NCI-H2107 (cell line): ENCODE measurements at regions not wholly inside any gene's neighbourhood (a gene's known extent, or its start where the extent isn't known, plus 50 kb on each side); places are given as distances from the start of the nearest gene placed in this dataset.

Source experiments
- DNase-seq: peaks from one replicate; lab custom pipeline; 2025; lab: John Stamatoyannopoulos, UW

DNA sequence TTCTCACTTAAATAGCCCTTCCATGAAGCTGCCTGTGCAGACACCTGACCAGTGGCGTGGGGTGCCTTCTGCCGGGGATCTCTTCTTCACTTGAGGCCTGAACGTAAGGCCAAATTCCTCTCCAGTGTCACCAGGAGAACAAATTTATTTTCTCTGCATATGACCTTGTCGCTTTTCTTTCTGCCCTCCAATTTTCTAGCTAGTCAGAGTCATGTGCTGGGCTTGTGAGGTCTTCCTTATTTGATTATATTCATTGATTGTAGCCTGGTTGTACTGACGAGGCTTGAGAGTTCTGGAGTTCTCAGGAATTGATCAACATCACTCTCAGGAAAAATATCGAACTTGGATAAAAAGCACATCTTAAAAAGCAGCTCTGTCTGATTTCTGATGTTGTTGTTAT lies 255.7 kb downstream of the BUB3 start:
- no peak for DNase-seq

- DNase-seq = no peak
Observed at GRCh38 chr10:123413353-123413752, 252.8 kb upstream of the GPR26 start.

DNA sequence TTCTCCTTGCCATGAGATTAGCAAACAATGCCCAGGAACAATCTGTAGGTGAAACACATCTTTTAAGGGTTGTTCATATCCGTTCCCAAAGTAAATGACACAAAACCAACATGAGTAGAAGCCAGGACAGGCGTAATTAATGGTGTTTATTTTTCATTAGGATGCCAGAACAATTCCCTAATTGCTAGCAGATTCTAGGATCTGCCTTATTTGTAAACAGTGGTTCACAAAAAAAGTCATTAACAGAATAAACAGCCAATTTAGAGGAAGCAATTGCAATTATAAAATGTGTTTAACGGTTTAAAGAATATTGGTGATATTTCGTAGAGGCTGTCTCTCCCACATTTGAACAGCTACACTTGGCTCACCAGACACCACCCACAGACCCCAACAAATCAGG lies 250.6 kb upstream of the GPR26 start:
- DNase-seq = no peak

- DNase-seq = no peak
Observed at GRCh38 chr10:123417414-123417813, 248.7 kb upstream of the GPR26 start.

- no peak for DNase-seq
Observed at GRCh38 chr10:123421461-123421860, 244.7 kb upstream of the GPR26 start.

DNA sequence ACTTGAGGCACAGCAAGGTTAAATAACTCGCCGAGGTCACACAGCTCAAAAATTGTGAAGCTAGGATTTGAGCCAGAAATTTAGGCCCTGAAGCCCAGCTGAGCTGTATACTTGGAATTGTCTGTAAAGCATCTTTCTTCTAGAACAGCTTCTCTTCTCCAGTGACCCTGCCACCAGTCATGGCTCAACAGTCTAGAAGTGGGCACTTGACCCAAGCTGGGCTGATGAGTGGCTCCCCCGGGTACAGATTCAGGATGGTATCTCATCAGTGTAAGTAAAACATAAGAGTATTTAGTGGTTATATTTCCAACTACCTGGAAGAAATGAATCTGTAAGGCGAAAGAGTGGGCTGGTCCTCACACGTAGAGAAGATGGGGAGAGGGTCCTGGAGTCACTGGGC lies 243.9 kb upstream of the GPR26 start:
- no peak for DNase-seq

DNA sequence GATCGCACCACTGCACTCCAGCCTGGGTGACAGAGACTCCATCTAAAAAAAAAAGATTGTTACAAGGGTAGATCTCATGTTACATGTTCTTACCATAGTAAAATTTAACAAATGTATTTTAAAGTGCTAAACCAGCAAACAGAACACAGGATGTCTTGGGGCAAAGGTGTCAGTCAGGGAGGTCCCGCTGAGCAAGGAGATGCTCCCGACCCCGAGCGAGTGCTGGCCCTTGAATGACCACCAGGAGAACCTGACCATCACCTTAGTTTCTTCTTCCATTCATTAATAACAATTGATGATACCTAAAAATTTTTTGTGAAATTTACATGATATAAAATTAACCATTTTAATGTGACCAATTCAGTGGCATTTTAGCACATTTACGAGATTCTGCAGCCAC lies 241.6 kb upstream of the GPR26 start:
- DNase-seq = no peak

GRCh38 chr10:123425680-123426079 lies 240.5 kb upstream of the GPR26 start:
- no peak for DNase-seq

- no peak for DNase-seq
Observed at GRCh38 chr10:123427165-123427786, 238.9 kb upstream of the GPR26 start.

DNA sequence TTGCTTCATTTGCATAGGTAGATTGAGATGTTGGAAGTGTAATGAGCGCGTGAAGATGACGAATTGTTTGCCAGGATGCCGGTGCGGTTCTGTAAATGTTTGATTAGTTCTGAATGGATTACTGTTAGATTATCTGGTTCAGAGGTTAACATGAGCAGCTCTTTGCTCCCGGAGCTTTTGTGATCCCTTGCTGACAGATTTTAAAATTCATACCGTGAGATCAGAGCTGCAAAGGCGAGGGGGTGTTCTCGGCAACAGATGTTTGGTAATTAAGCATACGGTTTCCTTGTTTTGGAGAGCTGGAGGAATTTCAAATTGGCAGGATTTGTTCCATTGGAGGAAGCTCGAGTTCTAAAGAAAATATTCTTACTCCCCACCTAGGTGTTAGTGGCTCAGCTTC lies 237.8 kb upstream of the GPR26 start:
- no peak for DNase-seq

GRCh38 chr10:123429706-123430221 lies 236.4 kb upstream of the GPR26 start:
- no peak for DNase-seq

DNA sequence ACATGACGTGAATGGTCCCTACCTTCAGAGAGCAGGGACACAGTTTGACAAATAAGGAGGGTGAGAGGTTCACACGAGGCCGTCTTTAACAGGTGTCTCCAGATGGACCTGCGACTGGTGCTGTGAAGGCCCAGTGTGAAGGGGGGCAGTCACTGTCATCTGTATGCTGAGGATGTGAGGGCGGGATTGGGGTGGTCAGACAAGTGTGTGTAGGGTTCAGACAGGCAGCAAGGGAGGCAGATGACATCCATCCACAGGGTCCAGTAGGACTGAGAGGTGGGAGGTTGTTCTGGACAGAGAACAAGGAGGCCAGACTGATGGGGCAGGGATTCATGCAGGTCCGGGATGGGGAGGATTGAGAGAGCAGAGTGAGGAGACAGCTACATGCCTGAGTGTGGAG lies 232.6 kb upstream of the GPR26 start:
- DNase-seq = no peak

DNA sequence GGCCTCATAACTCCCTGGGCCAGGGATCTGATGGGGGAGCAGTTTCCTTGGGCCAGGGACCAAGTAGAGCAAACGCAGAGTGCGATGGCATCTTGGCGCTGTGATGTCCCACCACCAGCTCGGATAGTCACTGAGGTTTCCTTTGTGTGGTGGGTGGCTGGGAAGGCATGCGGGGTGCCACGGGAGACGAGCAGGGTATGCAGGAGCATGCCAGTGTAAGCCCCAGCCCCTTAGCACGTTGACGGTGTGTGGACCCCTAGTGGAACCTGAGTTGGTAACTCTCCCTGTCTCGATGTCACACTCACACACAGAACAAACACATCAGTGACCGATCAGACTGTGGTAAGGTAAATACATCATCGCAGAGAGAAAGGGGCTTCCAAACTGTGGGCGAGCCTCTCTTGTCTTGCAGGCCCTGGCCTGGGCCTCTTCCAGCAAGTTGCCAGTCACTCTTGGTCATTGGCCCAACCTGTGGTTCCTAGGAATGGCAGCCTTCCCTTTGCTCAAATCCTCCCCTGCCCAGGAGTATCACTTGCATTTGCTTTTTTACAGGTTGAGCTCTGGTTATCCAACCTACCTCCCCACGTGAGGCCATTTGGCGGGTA lies 231.6 kb upstream of the GPR26 start:
- no peak for DNase-seq

DNA sequence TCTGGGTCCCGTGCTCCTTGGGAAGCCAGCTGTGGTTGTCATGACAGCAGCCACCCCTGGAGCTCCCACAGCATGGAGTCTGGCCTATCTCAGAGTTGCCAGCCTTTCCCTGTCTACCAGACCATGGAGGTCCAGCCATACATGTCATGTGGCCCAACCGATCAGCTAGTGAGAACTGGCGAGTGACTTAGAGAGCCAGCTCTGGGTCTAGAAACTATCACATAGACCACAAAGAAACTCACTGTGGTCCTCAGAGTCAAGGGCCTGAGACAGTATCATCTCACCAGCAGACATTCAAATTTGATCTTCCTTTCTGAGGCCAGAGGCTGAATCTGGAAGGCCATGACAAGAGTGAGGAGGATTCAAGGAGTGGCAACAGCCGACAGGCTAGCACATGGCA lies 223.3 kb upstream of the GPR26 start:
- DNase-seq = no peak

DNA sequence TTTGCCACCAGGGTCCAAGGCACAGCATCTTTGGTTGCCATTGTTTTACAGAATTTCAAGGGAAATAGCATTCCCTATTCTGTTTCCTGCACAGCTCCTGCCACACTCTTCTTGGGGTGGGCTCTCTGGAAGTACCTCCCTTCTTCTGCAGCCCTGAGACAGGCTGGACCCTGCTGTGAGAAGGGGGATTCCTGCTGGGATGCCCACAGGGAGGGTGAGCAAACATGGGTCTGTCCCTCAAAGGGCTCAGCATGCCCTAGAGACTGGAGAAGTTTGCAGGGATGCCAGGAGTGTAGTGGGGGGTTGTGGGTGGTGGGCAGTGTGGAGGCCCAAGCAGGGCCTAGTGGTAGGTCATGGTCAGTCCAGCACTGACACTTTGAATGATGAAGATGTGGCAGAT lies 222.2 kb upstream of the GPR26 start:
- no peak for DNase-seq

GRCh38 chr10:123445261-123445775 lies 220.8 kb upstream of the GPR26 start:
- no peak for DNase-seq

DNA sequence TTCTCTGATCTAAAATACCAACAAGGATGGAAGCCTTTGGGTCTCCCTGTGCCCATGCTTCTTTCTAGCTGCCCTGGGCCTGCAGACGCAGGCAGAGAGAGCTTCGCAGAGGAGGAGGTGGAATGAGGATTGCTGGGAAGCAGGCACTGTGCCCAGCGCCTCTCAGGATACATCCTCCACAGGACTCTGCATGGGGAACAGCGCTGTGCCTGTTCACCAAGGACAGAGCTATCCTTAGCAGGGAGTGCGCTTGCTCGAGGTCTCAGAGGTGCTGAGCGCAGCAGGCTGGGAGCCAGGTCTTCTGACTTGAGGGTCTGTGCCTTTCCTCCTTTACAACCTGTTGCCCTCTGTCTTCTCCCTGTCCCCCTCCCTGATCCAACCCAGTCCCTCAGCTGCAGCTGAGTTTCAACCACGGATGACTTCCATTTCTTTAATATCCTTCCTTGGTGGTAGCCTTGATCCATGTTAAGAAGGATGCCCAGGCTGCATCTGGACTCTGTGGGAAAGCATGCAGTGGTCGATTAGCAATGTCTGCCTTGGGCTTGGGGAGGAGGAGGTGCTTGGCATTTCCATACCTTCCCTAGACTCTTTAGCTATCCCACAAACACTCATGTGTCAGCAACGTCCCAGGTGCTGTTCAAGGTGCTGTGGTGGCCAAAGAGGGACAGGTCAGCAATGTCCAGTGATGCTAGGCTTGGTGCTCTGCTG lies 219.6 kb upstream of the GPR26 start:
- DNase-seq = no peak

GRCh38 chr10:123449234-123449962 lies 216.8 kb upstream of the GPR26 start:
- DNase-seq = no peak

DNA sequence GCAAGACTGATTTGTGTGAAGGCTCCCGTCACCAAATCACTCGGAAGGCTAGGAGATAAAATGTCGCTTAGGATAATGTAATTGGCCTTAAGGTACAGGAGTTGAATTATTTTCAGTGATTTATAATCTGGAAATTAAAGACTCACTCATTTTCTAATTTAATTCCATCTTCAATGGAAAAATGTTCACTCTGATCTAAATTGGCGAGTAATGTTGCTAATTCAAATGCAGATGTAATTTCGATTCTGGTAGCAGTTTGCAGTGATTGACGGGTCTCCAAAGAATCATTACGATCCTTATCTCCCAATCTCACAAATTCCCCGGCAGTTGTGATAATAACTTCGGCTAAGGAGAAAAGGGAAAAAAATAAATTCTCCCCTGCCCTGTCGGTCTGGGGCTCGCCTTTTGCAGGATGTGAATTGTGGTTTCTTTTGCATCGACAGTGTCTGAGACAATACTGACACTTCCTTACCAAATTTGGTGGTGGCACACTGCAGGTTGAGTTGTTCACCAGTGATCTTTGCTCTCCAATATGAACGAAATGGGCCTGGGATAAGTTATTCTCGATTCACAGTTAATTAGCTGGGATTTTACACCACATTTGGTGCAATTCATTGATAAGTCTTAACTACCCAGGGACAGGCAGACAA lies 215.1 kb upstream of the GPR26 start:
- DNase-seq = no peak

DNA sequence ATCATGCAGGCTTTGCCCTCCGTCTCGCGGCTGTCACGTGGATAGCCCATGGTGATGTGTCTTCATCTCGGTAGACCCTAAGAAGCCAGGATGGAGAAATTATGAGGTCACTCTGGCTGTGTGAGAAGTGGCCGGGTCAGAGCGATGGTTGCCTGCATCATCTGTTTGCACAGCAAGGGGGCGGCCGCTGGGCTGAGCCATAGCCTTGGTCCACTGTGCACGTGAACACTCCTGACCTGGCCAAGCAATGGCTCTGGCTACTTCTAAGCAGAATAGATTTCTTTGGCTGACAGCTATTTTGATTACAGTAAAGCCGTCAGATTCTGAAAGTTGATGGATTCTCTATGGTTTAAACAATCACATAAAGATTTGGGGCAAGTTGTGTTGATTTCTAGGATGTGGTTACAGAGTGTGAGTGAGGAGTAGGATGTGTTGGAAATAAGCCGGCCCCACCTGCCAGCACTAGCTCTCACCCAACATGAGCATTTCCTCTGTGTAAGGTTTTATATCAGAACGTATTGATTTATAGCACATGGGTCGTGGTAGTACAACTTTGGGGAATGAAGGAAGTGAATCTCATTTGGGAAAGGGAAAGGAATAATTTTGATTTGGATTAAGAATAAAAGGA lies 214.4 kb upstream of the GPR26 start:
- no peak for DNase-seq

DNA sequence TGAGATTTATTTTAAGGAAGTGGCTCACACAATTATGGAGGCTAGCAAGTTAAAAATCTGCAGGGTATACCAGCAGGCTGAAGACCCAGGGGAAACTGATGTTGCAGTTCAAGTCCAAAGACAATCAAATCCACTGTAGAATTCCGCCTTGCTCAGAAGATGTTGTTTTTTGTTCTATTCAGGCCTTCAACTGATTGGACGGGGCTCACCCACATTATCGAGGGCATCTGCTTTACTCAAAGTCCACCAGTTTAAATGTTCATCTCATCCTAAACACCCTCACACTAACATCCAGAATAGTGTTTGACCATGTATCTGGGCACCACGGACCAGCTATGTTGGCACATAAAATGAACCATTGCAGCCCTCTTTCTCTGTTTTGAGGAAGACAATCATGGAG lies 211.2 kb upstream of the GPR26 start:
- no peak for DNase-seq

DNA sequence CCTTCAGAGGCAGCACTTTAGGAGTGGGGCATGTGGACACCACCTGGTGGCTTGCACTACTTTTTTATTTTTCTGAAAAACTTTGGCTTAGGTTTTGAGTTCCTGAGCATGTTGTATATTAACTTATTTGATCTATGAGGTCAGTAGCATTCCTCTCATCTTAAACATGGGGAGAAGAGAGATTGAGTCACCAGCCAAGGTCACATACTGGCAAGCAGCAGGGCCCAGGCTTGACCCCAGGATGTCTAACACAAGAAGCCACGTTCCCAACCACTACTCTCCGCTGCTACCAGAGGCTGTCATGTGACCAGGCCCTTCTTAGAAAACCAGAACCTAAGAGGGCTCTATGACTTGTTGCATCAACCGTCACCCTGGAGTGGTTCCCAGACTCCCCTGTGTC lies 210.3 kb upstream of the GPR26 start:
- DNase-seq = no peak
